K562 (cell line): ENCODE measurements at regions not wholly inside any gene's neighbourhood (a gene's known extent, or its start where the extent isn't known, plus 50 kb on each side); places are given as distances from the start of the nearest gene placed in this dataset.

Source experiments
- ATAC-seq: fragments of 200-7000 bp; cut with Tn5 transposase; 3 replicates; pipeline ENCODE4 v1.9.1; 2020; ENCODE audit warnings: moderate library complexity
- BruUV-seq: library from RNA; stranded (reverse); fragments of 400-500 nt; replicated peaks from 2 replicates; lab custom pipeline; 2021; lab: Mats Ljungman, UMichigan
- CTCF ChIA-PET: fragments of 300-600 bp; formaldehyde crosslinking; extraction: SDS; loops from one replicate; lab custom pipeline; 2021; ENCODE audit warnings: low intra/inter-chr PET ratio; lab: Yijun Ruan, JAX
- POLR2A ChIA-PET: fragments of 300-600, 350-650 bp; sonication (Branson Sonifier 250); formaldehyde crosslinking; extraction: SDS; loops from one replicate; lab custom pipeline; 2021; ENCODE audit warnings: antibody characterized with exemption, inconsistent platforms; lab: Yijun Ruan, JAX
- DNase-seq, 4 experiments: peaks; one replicate each; pipeline versions ENCODE4 v3.0.0 to v3.0.0-alpha.2; 2011 to 2018; ENCODE audit warnings: low spot score in 3 of 4, mixed read lengths in 3 of 4; ENCODE audit errors: extremely low read depth in 1 of 4
- FAIRE-seq: peaks from 2 replicates; lab custom pipeline; 2011; peaks lifted over from hg19 to GRCh38; lab: Jason Lieb, UNC
- H2AFZ ChIP-seq: 2 replicates; pipeline ENCODE4 v1.6.0; 2011; ENCODE audit warnings: low read depth, low read length, control low read depth, inconsistent platforms
- H3K27ac ChIP-seq: fragments of 200-600 bp; 3 replicates; pipeline ENCODE4 v1.8.0; 2011; ENCODE audit warnings: low read depth, mild to moderate bottlenecking, control low read depth, inconsistent platforms, low read length, moderate library complexity, mixed read lengths; ENCODE audit errors: extremely low read depth
- H3K27me3 ChIP-seq, 2 experiments: fragments of 300-600 bp in 1 of 2; 2 replicates in 1 of 2; 3 replicates in 1 of 2; pipeline versions ENCODE4 v1.6.0 to v1.8.0; 2011; ENCODE audit warnings: inconsistent platforms in 2 of 2, low read length in 2 of 2, mild to moderate bottlenecking in 1 of 2, mixed read lengths in 1 of 2, moderate library complexity in 1 of 2; ENCODE audit not compliant: control insufficient read depth in 2 of 2, insufficient read depth in 2 of 2
- H3K36me3 ChIP-seq: fragments of 300-600 bp; 3 replicates; pipeline ENCODE4 v1.8.0; 2011; ENCODE audit warnings: mild to moderate bottlenecking, low read length, inconsistent platforms; ENCODE audit not compliant: control insufficient read depth, insufficient read depth
- H3K4me1 ChIP-seq, 2 experiments: fragments of 200-600 bp in 1 of 2; replicated peaks in 1 of 2; 2 replicates in 1 of 2; 3 replicates in 1 of 2; pipeline versions ENCODE4 v1.5.1 to v1.8.0; 2011; ENCODE audit warnings: inconsistent platforms in 2 of 2, low read length in 2 of 2, mild to moderate bottlenecking in 1 of 2, mixed read lengths in 1 of 2, moderate library complexity in 1 of 2; ENCODE audit not compliant: control insufficient read depth in 2 of 2, insufficient read depth in 2 of 2
- H3K4me2 ChIP-seq: 2 replicates; pipeline ENCODE4 v1.6.1; 2011; ENCODE audit warnings: low read length, control low read depth, inconsistent platforms, mixed read lengths; ENCODE audit not compliant: insufficient read depth
- H3K4me3 ChIP-seq: fragments of 200-600 bp; sonication (generic), shearing (Covaris generic); 2 replicates; pipeline ENCODE4 v1.5.1; 2016; ENCODE audit warnings: control low read depth, inconsistent platforms
- H3K79me2 ChIP-seq: fragments of 200-600 bp; 3 replicates; pipeline ENCODE4 v1.8.0; 2011; ENCODE audit warnings: low read length, inconsistent platforms; ENCODE audit not compliant: control insufficient read depth, insufficient read depth
- H3K9ac ChIP-seq, 2 experiments: 2 replicates each; pipeline versions ENCODE4 v1.6.0 to v1.6.1; 2011; ENCODE audit warnings: low read depth in 2 of 2, low read length in 2 of 2, control low read depth in 1 of 2, inconsistent platforms in 1 of 2, mild to moderate bottlenecking in 1 of 2, mixed read lengths in 1 of 2; ENCODE audit not compliant: insufficient read depth in 1 of 2
- H3K9me1 ChIP-seq: one replicate; pipeline ENCODE4 v1.6.0; 2011; ENCODE audit warnings: inconsistent platforms, mild to moderate bottlenecking, low read length, moderate library complexity; ENCODE audit not compliant: control insufficient read depth, insufficient read depth
- H3K9me3 ChIP-seq: replicated peaks from 2 replicates; pipeline ENCODE4 v1.5.1; 2011; ENCODE audit warnings: low read depth, low read length, inconsistent platforms; ENCODE audit not compliant: control insufficient read depth, insufficient read depth
- H4K20me1 ChIP-seq: replicated peaks from 2 replicates; pipeline ENCODE4 v1.6.1; 2011; ENCODE audit warnings: low read length, inconsistent platforms, mixed read lengths; ENCODE audit not compliant: control insufficient read depth, insufficient read depth
- AFF1 ChIP-seq, 2 experiments: fragments of 450-650 bp; IDR thresholded peaks; 2 replicates each; pipeline ENCODE4 v1.6.1; 2018; ENCODE audit warnings: mild to moderate bottlenecking in 2 of 2, low read depth in 1 of 2; ENCODE audit not compliant: partially characterized antibody in 2 of 2
- BDP1 ChIP-seq: IDR thresholded peaks from 3 replicates; pipeline ENCODE4 v1.6.1; 2011; ENCODE audit not compliant: insufficient read length, insufficient read depth
- FOXJ3 ChIP-seq: sonication (generic); formaldehyde crosslinking; IDR thresholded peaks from 2 replicates; pipeline ENCODE4 v1.4.0; 2020; ENCODE audit warnings: mild to moderate bottlenecking, missing genetic modification reagents
- HMG20B ChIP-seq: fragments of 250-450 bp; sonication (Bioruptor Pico); IDR thresholded peaks from 2 replicates; pipeline ENCODE4 v1.5.0; 2021; ENCODE audit warnings: mild to moderate bottlenecking
- IRF2 ChIP-seq: sonication (generic); formaldehyde crosslinking; IDR thresholded peaks from 2 replicates; pipeline ENCODE4 v1.8.1; 2022; ENCODE audit warnings: mild to moderate bottlenecking, missing genetic modification reagents
- KLF16 ChIP-seq: IDR thresholded peaks from 2 replicates; pipeline ENCODE4 v1.6.1; 2016; ENCODE audit warnings: antibody characterized with exemption
- MAFF ChIP-seq: IDR thresholded peaks from 2 replicates; pipeline ENCODE4 v1.6.1; 2012; ENCODE audit warnings: low read length, improper control_type of control experiment
- NCOR1 ChIP-seq: fragments of 450-650 bp; IDR thresholded peaks from 2 replicates; pipeline ENCODE4 v1.6.1; 2016; ENCODE audit warnings: mild to moderate bottlenecking, moderate library complexity
- POLR2AphosphoS5 ChIP-seq: IDR thresholded peaks from 2 replicates; pipeline ENCODE4 v1.6.1; 2011; ENCODE audit warnings: mild to moderate bottlenecking, low read depth, low read length, moderate library complexity; ENCODE audit not compliant: control insufficient read depth, insufficient read depth
- PTBP1 ChIP-seq: fragments of 200-400 bp; formaldehyde crosslinking; IDR thresholded peaks from 2 replicates; pipeline ENCODE4 v1.6.1; 2017; ENCODE audit warnings: low read depth, low read length
- RBM34 ChIP-seq: fragments of 200-400 bp; formaldehyde crosslinking; IDR thresholded peaks from 2 replicates; pipeline ENCODE4 v1.6.1; 2018; ENCODE audit warnings: low read length, borderline replicate concordance; ENCODE audit not compliant: insufficient read depth
- SAFB ChIP-seq: fragments of 200-400 bp; formaldehyde crosslinking; IDR thresholded peaks from 2 replicates; pipeline ENCODE4 v1.6.1; 2017; ENCODE audit warnings: low read depth, low read length, borderline replicate concordance
- THRAP3 ChIP-seq: fragments of 450-650 bp; IDR thresholded peaks from 2 replicates; pipeline ENCODE4 v1.6.1; 2016; ENCODE audit warnings: mild to moderate bottlenecking, inconsistent platforms, borderline replicate concordance
- WHSC1 ChIP-seq: IDR thresholded peaks from one replicate; pipeline ENCODE4 v1.6.1; 2012; ENCODE audit warnings: low read length, control low read depth, inconsistent platforms
- ZFPM2 ChIP-seq: fragments of 250-450 bp; sonication (Bioruptor Pico); IDR thresholded peaks from 2 replicates; pipeline ENCODE4 v1.5.1; 2022; ENCODE audit warnings: mild to moderate bottlenecking
- ZNF232 ChIP-seq: sonication (generic); formaldehyde crosslinking; IDR thresholded peaks from 2 replicates; pipeline ENCODE4 v1.8.0; 2022; ENCODE audit warnings: mild to moderate bottlenecking, missing genetic modification reagents
- ZNF639 ChIP-seq, 2 experiments: fragments of 200-800 bp in 1 of 2; sonication (Bioruptor generic) in 1 of 2; sonication (generic) in 1 of 2; formaldehyde crosslinking in 1 of 2; IDR thresholded peaks in 1 of 2; conservative IDR thresholded peaks in 1 of 2; 2 replicates each; pipeline versions ENCODE4 v1.5.0 to v1.6.1; 2016 to 2020; ENCODE audit warnings: missing compliant biosample characterization in 1 of 2, missing genetic modification characterization in 1 of 2, missing genetic modification reagents in 1 of 2
- ZNF830 ChIP-seq: fragments of 250-450 bp; sonication (Bioruptor Pico); IDR thresholded peaks from 2 replicates; pipeline ENCODE4 v1.5.0; 2021; ENCODE audit warnings: mild to moderate bottlenecking
- in situ Hi-C: fragments of 300-500 bp; cut with MboI; formaldehyde crosslinking; loops from 4 replicates; pipeline ENCODE4 v1.15.0; 2018; ENCODE audit warnings: inconsistent platforms, mixed read lengths
- intact Hi-C: fragments of 100-400 bp; cut with micrococcal nuclease; formaldehyde crosslinking; loops from 2 replicates; pipeline ENCODE4 v1.14.2; 2022

- TF ChIP-seq POLR2AphosphoS5 = no peak
- no peak for TF ChIP-seq PTBP1
- no peak for TF ChIP-seq ZNF232 (CRISPR knock-in tag)
- TF ChIP-seq MAFF = peak; percentile 93
- TF ChIP-seq ZNF639 (CRISPR knock-in tag; conservative IDR thresholded peaks at IDR 0.05 in 1 of 2, IDR thresholded peaks at IDR 0.05 in 1 of 2) = no peak
- TF ChIP-seq RBM34 = no peak
Observed at GRCh38 chr11:34794696-34795095, 121.5 kb downstream of the APIP start (continued).

GRCh38 chr11:34793666-34794065 lies 122.5 kb downstream of the APIP start:
- H3K79me2 ChIP-seq = no peaks in the 10 kb centered on the region
- POLR2A ChIA-PET = no interaction called here
- H3K4me1 ChIP-seq = no peaks in the 10 kb centered on the region; a peak in 2 of 5 replicates
- CTCF ChIA-PET = no interaction called here
- H3K4me2 ChIP-seq = no peak overlapping the region
- in situ Hi-C loops (no loop called here), intact Hi-C loops (loop anchor here (5.0 kb wide), 1 partner anchor 44 kb away; no protein-coding TSS in a partner anchor)
- DNase-seq (no peak), ATAC-seq (no peak), FAIRE-seq (no peak)
- no TSS peak for BruUV-seq
- H3K9ac ChIP-seq = no peak overlapping the region
- no peaks in the 10 kb centered on the region for H3K27me3 ChIP-seq
- H3K27ac ChIP-seq = no peak overlapping the region
- H3K9me1 ChIP-seq = no peaks in the 10 kb centered on the region
- H3K36me3 ChIP-seq = no peaks in the 10 kb centered on the region
- peaks cover 5% of the 10 kb centered on the region; the same call in 1 of the 2 replicates for H3K9me3 ChIP-seq
- H3K4me3 ChIP-seq = no peak overlapping the region
- no peaks in the 10 kb centered on the region for H4K20me1 ChIP-seq
- H2AFZ ChIP-seq = 0 out of 2 replicates have a peak overlapping the region, but pooled peaks have one; percentile 1
- TF ChIP-seq ZNF830 = no peak
- no peak for TF ChIP-seq HMG20B (CRISPR knock-in tag)
- no peak for TF ChIP-seq BDP1
- TF ChIP-seq AFF1 (IDR thresholded peaks at IDR 0.05; ENCODE audit: low read depth in 1 of 2, partially characterized antibody in 2 of 2) = no peak
- no peak for TF ChIP-seq IRF2 (CRISPR knock-in tag)
- no peak for TF ChIP-seq KLF16
- no peak for TF ChIP-seq FOXJ3
- no peak for TF ChIP-seq WHSC1
- TF ChIP-seq SAFB = no peak
- no peak for TF ChIP-seq NCOR1
- TF ChIP-seq THRAP3 = no peak
- TF ChIP-seq ZFPM2 (CRISPR knock-in tag) = no peak
